ENCODE measurements at regions not wholly inside any gene's neighbourhood (a gene's known extent, or its start where the extent isn't known, plus 50 kb on each side); places are given as distances from the start of the nearest gene placed in this dataset.

GRCh38 chrX:146036000-146036399, 218.4 kb downstream of the SLITRK2 start:
- POLR2A ChIA-PET (ENCODE audit: unreplicated experiment) = no interaction called here
- ATAC-seq (ENCODE audit: low read depth) = no peak
- BruUV-seq (replicated peaks) = no TSS peak

More at GRCh38 chrX:146036000-146036399, 218.4 kb downstream of the SLITRK2 start:
- Histone ChIP-seq H3K27me3 (ENCODE audit: control insufficient read depth, insufficient read depth, low read length) (no peaks in the 10 kb centered on the region), H3K4me1 (ENCODE audit: control insufficient read depth, insufficient read depth, low read length) (no peaks in the 10 kb centered on the region), H2AK5ac (ENCODE audit: low read depth, low read length) (no peak overlapping the region), H3K9ac (ENCODE audit: low read depth, low read length) (no peak overlapping the region), H3K14ac (replicated peaks; ENCODE audit: low read depth, low read length) (no peak overlapping the region), H2BK5ac (ENCODE audit: low read depth, low read length, poor library complexity, severe bottlenecking) (no peak overlapping the region), H3K79me1 (ENCODE audit: low read depth in 1 of 2, low read length in 2 of 2) (no peaks in the 10 kb centered on the region), H2BK120ac (ENCODE audit: low read depth, low read length) (no peak overlapping the region), H3K4me2 (ENCODE audit: low read depth, low read length) (no peak overlapping the region), H4K20me1 (ENCODE audit: insufficient read depth, low read length) (no peaks in the 10 kb centered on the region), H4K5ac (ENCODE audit: low read depth, low read length) (no peak overlapping the region), H3K23ac (ENCODE audit: low read depth, low read length) (no peak overlapping the region), H2BK15ac (ENCODE audit: low read depth, low read length) (no peak overlapping the region), H2AK9ac (replicated peaks; ENCODE audit: low read depth, low read length, poor library complexity) (no peak overlapping the region), H4K91ac (ENCODE audit: insufficient read depth, low read depth, low read length) (no peak overlapping the region), H3K4ac (ENCODE audit: low read depth, low read length) (no peak overlapping the region), H3K9me1 (ENCODE audit: insufficient read depth, low read length) (no peaks in the 10 kb centered on the region), H3K9me3 (ENCODE audit: control insufficient read depth, insufficient read depth, low read length) (no peaks in the 10 kb centered on the region; the same call in 1 of the 2 replicates), H2AFZ (replicated peaks; ENCODE audit: low read length, poor library complexity) (no peak overlapping the region), H3K4me3 (ENCODE audit: insufficient read depth, low read depth, low read length) (no peak overlapping the region), H3K56ac (ENCODE audit: extremely low read depth, insufficient read depth, low read length) (no peak overlapping the region), H2BK20ac (ENCODE audit: low read depth, low read length) (no peak overlapping the region), H3K36me3 (ENCODE audit: control insufficient read depth, insufficient read depth, low read length) (no peaks in the 10 kb centered on the region), H3K18ac (ENCODE audit: low read depth, low read length) (no peak overlapping the region), H4K8ac (ENCODE audit: low read depth in 2 of 2, low read length in 2 of 2) (no peak overlapping the region), H3K27ac (ENCODE audit: insufficient read depth, low read length) (no peak overlapping the region)
- intact Hi-C loops (cut with micrococcal nuclease) (no loop called here), dilution Hi-C loops (cut with HindIII; ENCODE audit: low sequenced_read_pairs, unreplicated experiment) (no loop called here), in situ Hi-C loops (cut with MboI; ENCODE audit: low sequenced_read_pairs) (no loop called here)
- DNase-seq = no peak
- CTCF ChIA-PET = no interaction called here
- WGBS, 2 experiments (ENCODE audit: extremely low coverage in 2 of 2, insufficient read length in 1 of 2) = no CpG with 5 or more reads among the region's 4 CpGs
- TF ChIP-seq USF2 (IDR thresholded peaks at IDR 0.05; ENCODE audit: low read depth, low read length) (no peak), RFX5 (IDR thresholded peaks at IDR 0.05; ENCODE audit: low read depth, low read length) (no peak), POLR2A (IDR thresholded peaks at IDR 0.05; ENCODE audit: low read depth, low read length) (no peak), NFE2L2 (IDR thresholded peaks at IDR 0.05; ENCODE audit: low read depth, low read length) (no peak), FOS (IDR thresholded peaks at IDR 0.05; ENCODE audit: low read depth, low read length) (no peak), MAFK (IDR thresholded peaks at IDR 0.05; ENCODE audit: low read depth, low read length) (no peak), BHLHE40 (IDR thresholded peaks at IDR 0.05; ENCODE audit: low read depth, low read length) (no peak), RCOR1 (IDR thresholded peaks at IDR 0.05; ENCODE audit: insufficient replicate concordance, low read length) (no peak), CTCF (conservative IDR thresholded peaks at IDR 0.05; ENCODE audit: low read depth, low read length) (no peak), MAZ (IDR thresholded peaks at IDR 0.05; ENCODE audit: borderline replicate concordance, low read depth, low read length) (no peak)
